Pancreas (tissue), 10 donors: ENCODE measurements at regions not wholly inside any gene's neighbourhood (a gene's known extent, or its start where the extent isn't known, plus 50 kb on each side); places are given as distances from the start of the nearest gene placed in this dataset.

Experiments used
- ATAC-seq, 4 donors: fragments of 200-7000 bp; cut with Tn5 transposase; one replicate each; pipeline versions ENCODE4 v1.8.0 to v1.9.1; 2020; ENCODE audit warnings: mild to moderate bottlenecking in 4 of 4, moderate library complexity in 4 of 4
- DNase-seq, 6 donors: peaks; one replicate each; pipeline ENCODE4 v3.0.0-alpha.2; 2020
- FAIRE-seq: peaks from 2 replicates; lab custom pipeline; 2012; peaks lifted over from hg19 to GRCh38; lab: Jason Lieb, UNC
- H3K27ac ChIP-seq, 4 donors: fragments of 200-600 bp; sonication (generic); 1 replicate in 3 of 4; 2 replicates in 1 of 4; pipeline versions ENCODE4 v1.5.0 to v1.8.0; 2020
- H3K27me3 ChIP-seq, 4 donors: fragments of 200-600 bp; one replicate each; pipeline ENCODE4 v1.8.0; 2021
- H3K36me3 ChIP-seq, 3 donors: fragments of 200-600 bp; sonication (generic) in 1 of 3; one replicate each; pipeline versions ENCODE4 v1.5.0 to v1.8.0; 2020 to 2021
- H3K4me1 ChIP-seq, 3 donors: fragments of 200-600 bp; one replicate each; pipeline ENCODE4 v1.8.0; 2021
- H3K4me3 ChIP-seq, 4 donors: fragments of 200-600 bp; sonication (generic) in 2 of 4; one replicate each; pipeline versions ENCODE4 v1.5.0 to v1.8.0; 2020 to 2021
- H3K9me3 ChIP-seq, 4 donors: fragments of 200-600 bp; one replicate each; pipeline ENCODE4 v1.8.0; 2021
- CTCF ChIP-seq, 4 donors: fragments of 200-600 bp; sonication (generic) in 3 of 4; IDR thresholded peaks; one replicate each; pipeline versions ENCODE4 v1.5.0 to v1.8.0; 2021; ENCODE audit warnings: antibody characterized with exemption in 4 of 4
- WGBS, 2 donors: extraction: QIAGEN DNeasy Blood & Tissue Kit; methylation state at CpG; one replicate each; pipeline ENCODE4 v1.1.7; 2013; 5-methylcytosine and 5-hydroxymethylcytosine counted together
- intact Hi-C, 3 donors: fragments of 100-400 bp; cut with DNase I; formaldehyde crosslinking; loops; one replicate each; pipeline versions ENCODE4 v1.11.1 to v1.14.2; 2022
- donor health status: healthy with polysubstance abuse.
- donor health status: DM: no; HTN: no; CAD: no; lungs with moderate emphysema.
- donor health status: DM: no; HTN: no; CAD: no.
- donor health status: control.
- donor health status: control.
- donor health status: Bipolar disorder and iron deficiency.
- donor health status: DM: yes; HTN: yes; CAD: no.
- donor health status: DM: no; HTN: no; CAD: no.
- donor health status: DM: no; HTN: no; CAD: no.
- donor health status: DM: yes; HTN: yes; CAD: no.

GRCh38 chr10:83636826-83637225, 502.5 kb upstream of the GHITM start:
- Histone ChIP-seq H3K27ac (no peak overlapping the region), H3K4me3 (no peak overlapping the region), H3K36me3 (no peaks in the 10 kb centered on the region), H3K4me1 (no peaks in the 10 kb centered on the region), H3K27me3 (no peaks in the 10 kb centered on the region), H3K9me3 (no peaks in the 10 kb centered on the region)
- FAIRE-seq: no peak
- WGBS, 2 donors: 40 to 67% methylated on average over 3 of the region's 3 CpGs
- no peak for TF ChIP-seq CTCF (IDR thresholded peaks at IDR 0.05)
- intact Hi-C loops: no loop called here
- DNase-seq: no peak
- ATAC-seq: no peak

- no peaks in the 10 kb centered on the region for H3K9me3 ChIP-seq
- DNase-seq (no peak), FAIRE-seq (no peak), ATAC-seq (no peak)
- intact Hi-C loops: no loop called here
- H3K4me1 ChIP-seq: no peaks in the 10 kb centered on the region
- no peaks in the 10 kb centered on the region for H3K36me3 ChIP-seq
- no peak overlapping the region for H3K27ac ChIP-seq
- no peak overlapping the region for H3K4me3 ChIP-seq
- TF ChIP-seq CTCF (IDR thresholded peaks at IDR 0.05): no peak
- no peaks in the 10 kb centered on the region for H3K27me3 ChIP-seq
Observed at GRCh38 chr10:83647526-83647925, 491.8 kb upstream of the GHITM start.

- FAIRE-seq (no peak), ATAC-seq (no peak), DNase-seq (no peak)
- WGBS, 2 donors: 65% methylated on average over 1 of the region's 1 CpG
- H3K4me3 ChIP-seq: no peak overlapping the region
- TF ChIP-seq CTCF (IDR thresholded peaks at IDR 0.05): no peak
- no peaks in the 10 kb centered on the region for H3K27me3 ChIP-seq
- H3K4me1 ChIP-seq: no peaks in the 10 kb centered on the region
- H3K9me3 ChIP-seq: no peaks in the 10 kb centered on the region
- H3K27ac ChIP-seq: no peak overlapping the region
- intact Hi-C loops: no loop called here
- H3K36me3 ChIP-seq: no peaks in the 10 kb centered on the region
Observed at GRCh38 chr10:83648201-83648600, 491.1 kb upstream of the GHITM start.

- Histone ChIP-seq H3K36me3 (no peaks in the 10 kb centered on the region), H3K4me3 (no peak overlapping the region), H3K27me3 (no peaks in the 10 kb centered on the region), H3K9me3 (no peaks in the 10 kb centered on the region), H3K27ac (no peak overlapping the region), H3K4me1 (no peaks in the 10 kb centered on the region)
- DNase-seq (no peak), ATAC-seq (no peak), FAIRE-seq (no peak)
- 85 to 88% methylated on average over 3 of the region's 3 CpGs for WGBS, 2 donors
- intact Hi-C loops: no loop called here
- TF ChIP-seq CTCF (IDR thresholded peaks at IDR 0.05): no peak
Observed at GRCh38 chr10:83649471-83649870, 489.8 kb upstream of the GHITM start.

- Histone ChIP-seq H3K27ac (no peak overlapping the region), H3K4me3 (no peak overlapping the region), H3K4me1 (no peaks in the 10 kb centered on the region), H3K27me3 (no peaks in the 10 kb centered on the region), H3K9me3 (no peaks in the 10 kb centered on the region), H3K36me3 (no peaks in the 10 kb centered on the region)
- TF ChIP-seq CTCF (IDR thresholded peaks at IDR 0.05): no peak
- no peak for FAIRE-seq
- DNase-seq: no peak
- WGBS, 2 donors: 86 to 95% methylated on average over 2 of the region's 2 CpGs
- no peak for ATAC-seq
- intact Hi-C loops: no loop called here
Observed at GRCh38 chr10:83654689-83655088, 484.6 kb upstream of the GHITM start.
